Adrenal gland (tissue), 9 donors: ENCODE measurements at regions not wholly inside any gene's neighbourhood (a gene's known extent, or its start where the extent isn't known, plus 50 kb on each side); places are given as distances from the start of the nearest gene placed in this dataset.

ENCODE experiments used
- DNase-seq, 7 donors: peaks; one replicate each; pipeline ENCODE4 v3.0.0-alpha.2; 2019 to 2020
- H3K27ac ChIP-seq, 5 donors: fragments of 200-600 bp; sonication (generic) in 4 of 5; 1 replicate in 3 of 5; 2 replicates in 2 of 5; pipeline versions ENCODE4 v1.5.1 to v1.8.0; 2016 to 2020; ENCODE audit warnings: mild to moderate bottlenecking in 1 of 5
- H3K27me3 ChIP-seq: fragments of 200-600 bp; 2 replicates; pipeline ENCODE4 v1.8.0; 2021
- H3K36me3 ChIP-seq, 2 donors: fragments of 200-600 bp; replicated peaks in 1 of 2; 1 replicate in 1 of 2; 2 replicates in 1 of 2; pipeline versions ENCODE4 v1.5.1 to v1.8.0; 2018 to 2022
- H3K4me1 ChIP-seq, 2 donors: fragments of 200-600 bp; replicated peaks in 1 of 2; 1 replicate in 1 of 2; 2 replicates in 1 of 2; pipeline versions ENCODE4 v1.5.1 to v1.8.0; 2018 to 2021
- H3K4me3 ChIP-seq, 4 donors: fragments of 200-600 bp; sonication (generic) in 3 of 4; one replicate each; pipeline ENCODE4 v1.5.1; 2016 to 2018
- H3K9me3 ChIP-seq, 3 donors: fragments of 200-600 bp; sonication (generic) in 1 of 3; replicated peaks in 1 of 3; 1 replicate in 2 of 3; 2 replicates in 1 of 3; pipeline versions ENCODE4 v1.5.1 to v1.8.0; 2016 to 2021
- POLR2A ChIP-seq, 2 donors: fragments of 450-650 bp; IDR thresholded peaks; one replicate each; pipeline ENCODE4 v1.6.1; 2017; ENCODE audit warnings: antibody characterized with exemption in 2 of 2, mild to moderate bottlenecking in 2 of 2, moderate library complexity in 1 of 2
- WGBS, 4 donors: extraction: QIAGEN DNeasy Blood & Tissue Kit in 2 of 4; methylation state at CpG; one replicate each; pipeline versions ENCODE4 v1.1.5 to v1.1.7; 2013 to 2017; 5-methylcytosine and 5-hydroxymethylcytosine counted together
- intact Hi-C, 2 donors: fragments of 100-400 bp; cut with DNase I; formaldehyde crosslinking; loops; one replicate each; pipeline versions ENCODE4 v1.14.1 to v1.15.0; 2022 to 2023
- TF ChIP-seq, protein P1 (sequence below), 6 experiments: fragments of 450-650 bp in 4 of 6; fragments of 200-600 bp in 2 of 6; sonication (generic) in 1 of 6; IDR thresholded peaks; 1 replicate in 5 of 6; 2 replicates in 1 of 6; pipeline versions ENCODE4 v1.5.1 to v1.8.0; 2016 to 2021; ENCODE audit warnings: antibody characterized with exemption in 6 of 6, mild to moderate bottlenecking in 2 of 6, moderate library complexity in 1 of 6
- donor health status: healthy with polysubstance abuse.
- donor health status: Bipolar disorder and iron deficiency.
- donor health status: DM: yes; HTN: yes; CAD: no.
- donor health status: DM: no; HTN: no; CAD: no.
- donor health status: DM: no; HTN: no; CAD: no.

DNA sequence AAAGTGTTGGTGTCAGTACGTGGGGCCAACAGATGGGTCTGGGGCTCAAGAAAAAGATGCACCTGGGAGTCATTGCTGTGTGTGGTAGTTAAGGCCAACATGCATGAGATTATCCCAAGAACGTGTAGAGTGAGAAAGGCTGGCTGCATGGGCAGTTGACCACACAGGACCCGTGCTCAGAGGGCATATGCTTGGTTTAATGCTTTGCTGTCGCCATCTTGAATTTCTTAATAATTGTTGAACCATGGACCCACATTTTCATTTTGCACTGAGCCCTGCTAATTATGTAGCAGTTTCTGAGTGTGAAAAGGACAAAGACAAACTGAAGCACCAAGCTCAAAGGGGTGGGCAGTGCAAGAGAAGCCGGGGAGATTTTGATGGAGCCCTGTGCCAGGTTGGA lies 148.1 kb downstream of the CYP26B1 start:
- TF ChIP-seq, protein P1, sequence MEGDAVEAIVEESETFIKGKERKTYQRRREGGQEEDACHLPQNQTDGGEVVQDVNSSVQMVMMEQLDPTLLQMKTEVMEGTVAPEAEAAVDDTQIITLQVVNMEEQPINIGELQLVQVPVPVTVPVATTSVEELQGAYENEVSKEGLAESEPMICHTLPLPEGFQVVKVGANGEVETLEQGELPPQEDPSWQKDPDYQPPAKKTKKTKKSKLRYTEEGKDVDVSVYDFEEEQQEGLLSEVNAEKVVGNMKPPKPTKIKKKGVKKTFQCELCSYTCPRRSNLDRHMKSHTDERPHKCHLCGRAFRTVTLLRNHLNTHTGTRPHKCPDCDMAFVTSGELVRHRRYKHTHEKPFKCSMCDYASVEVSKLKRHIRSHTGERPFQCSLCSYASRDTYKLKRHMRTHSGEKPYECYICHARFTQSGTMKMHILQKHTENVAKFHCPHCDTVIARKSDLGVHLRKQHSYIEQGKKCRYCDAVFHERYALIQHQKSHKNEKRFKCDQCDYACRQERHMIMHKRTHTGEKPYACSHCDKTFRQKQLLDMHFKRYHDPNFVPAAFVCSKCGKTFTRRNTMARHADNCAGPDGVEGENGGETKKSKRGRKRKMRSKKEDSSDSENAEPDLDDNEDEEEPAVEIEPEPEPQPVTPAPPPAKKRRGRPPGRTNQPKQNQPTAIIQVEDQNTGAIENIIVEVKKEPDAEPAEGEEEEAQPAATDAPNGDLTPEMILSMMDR (IDR thresholded peaks at IDR 0.05) = no peak
- TF ChIP-seq POLR2A (IDR thresholded peaks at IDR 0.05) = no peak
- Histone ChIP-seq H3K4me1 (no peaks in the 10 kb centered on the region), H3K9me3 (no peaks in the 10 kb centered on the region), H3K27ac (no peak overlapping the region), H3K27me3 (no peaks in the 10 kb centered on the region), H3K36me3 (no peaks in the 10 kb centered on the region), H3K4me3 (no peak overlapping the region)
- WGBS, 4 donors = 80 to 86% (median 86%) methylated on average over 5 of the region's 5 CpGs
- intact Hi-C loops = no loop called here
- DNase-seq = no peak

DNA sequence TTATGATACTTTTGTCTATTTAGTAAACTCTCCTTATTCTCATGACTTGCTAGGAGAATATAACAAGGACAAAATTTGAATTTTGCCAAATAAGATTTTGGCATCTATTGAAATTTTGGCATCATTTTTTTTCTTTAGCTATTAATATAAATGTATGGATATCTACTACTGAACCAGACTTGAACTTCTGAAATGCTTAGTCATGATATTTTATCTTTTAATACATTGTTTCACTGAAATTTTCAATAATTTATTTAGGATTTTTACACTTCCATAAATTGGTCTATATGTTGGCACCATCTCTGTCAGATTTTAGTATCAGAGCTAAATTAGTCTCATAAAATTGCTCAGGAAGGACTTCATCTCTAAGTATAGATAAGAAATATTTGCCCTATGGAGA lies 149.8 kb downstream of the CYP26B1 start:
- Histone ChIP-seq H3K27ac (no peak overlapping the region), H3K4me1 (no peaks in the 10 kb centered on the region), H3K27me3 (no peaks in the 10 kb centered on the region), H3K4me3 (no peak overlapping the region), H3K9me3 (no peaks in the 10 kb centered on the region), H3K36me3 (no peaks in the 10 kb centered on the region)
- no peak for DNase-seq
- no peak for TF ChIP-seq POLR2A (IDR thresholded peaks at IDR 0.05)
- TF ChIP-seq, protein P1 (IDR thresholded peaks at IDR 0.05) = no peak
- intact Hi-C loops = no loop called here

DNA sequence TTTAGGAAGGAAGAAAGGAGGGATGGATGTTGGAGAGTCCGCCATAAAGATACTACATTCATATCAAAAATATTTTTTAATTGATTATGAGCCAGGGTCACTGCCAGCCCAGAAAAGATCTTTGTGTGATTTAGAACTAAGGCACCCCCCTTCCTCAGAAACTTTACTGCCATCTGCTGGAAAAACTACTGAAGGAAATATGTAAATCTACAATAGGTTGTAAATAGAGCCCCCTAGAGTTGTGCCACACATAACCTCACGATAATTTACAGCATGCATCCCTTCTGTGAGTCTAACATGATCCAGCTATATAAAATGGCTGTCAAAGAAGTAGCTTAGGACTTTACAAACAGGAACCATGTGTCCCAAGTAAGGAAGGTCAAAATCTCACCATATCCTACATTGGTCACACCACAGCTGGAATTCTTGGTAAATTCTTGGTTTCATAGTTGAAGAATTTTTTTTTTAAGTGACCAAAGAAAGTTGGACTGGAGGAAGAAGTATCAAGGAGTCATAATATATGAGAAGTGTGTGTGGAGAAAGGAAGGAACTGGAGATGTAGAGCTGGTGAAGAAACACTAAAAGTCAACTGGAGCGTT lies 152.5 kb downstream of the CYP26B1 start:
- TF ChIP-seq, protein P1 (IDR thresholded peaks at IDR 0.05) = peak in 5 of 6 experiments; percentile 34 to 49 (median 42)
- no peak for TF ChIP-seq POLR2A (IDR thresholded peaks at IDR 0.05)
- Histone ChIP-seq H3K36me3 (no peaks in the 10 kb centered on the region), H3K27ac (no peak overlapping the region), H3K4me3 (no peak overlapping the region), H3K27me3 (no peaks in the 10 kb centered on the region), H3K4me1 (no peaks in the 10 kb centered on the region), H3K9me3 (no peaks in the 10 kb centered on the region)
- 68 to 77% (median 71%) methylated on average over 3 of the region's 3 CpGs for WGBS, 4 donors
- intact Hi-C loops = no loop called here
- no peak for DNase-seq

DNA sequence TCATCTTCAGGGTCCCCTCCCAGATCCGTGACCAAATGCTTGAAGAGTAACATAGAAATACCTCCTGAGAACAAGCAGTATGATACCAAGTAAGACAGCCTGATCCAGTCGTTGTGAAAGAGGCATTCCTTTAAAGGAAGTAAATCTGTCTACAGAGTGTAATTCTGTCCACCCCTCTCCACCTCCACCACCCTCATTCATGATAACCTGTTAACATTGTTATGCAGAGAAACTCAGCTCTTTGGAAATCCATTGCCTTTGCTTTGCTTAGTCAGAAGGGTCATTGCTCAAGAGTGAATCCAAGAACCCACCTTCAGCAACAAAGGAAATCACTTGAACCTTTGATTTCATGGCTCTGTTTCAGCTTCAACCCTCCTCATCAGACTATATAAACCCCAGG lies 155.6 kb downstream of the CYP26B1 start:
- no peaks in the 10 kb centered on the region for H3K27me3 ChIP-seq
- no peaks in the 10 kb centered on the region for H3K4me1 ChIP-seq
- 53 to 59% (median 58%) methylated on average over 2 of the region's 2 CpGs for WGBS, 4 donors
- H3K4me3 ChIP-seq = no peak overlapping the region
- intact Hi-C loops = loop anchor here in 1 of 2 donors (5.0 kb wide), 1 partner anchor 190 kb away; no protein-coding TSS in a partner anchor
- no peaks in the 10 kb centered on the region for H3K36me3 ChIP-seq
- no peaks in the 10 kb centered on the region for H3K9me3 ChIP-seq
- no peak for DNase-seq
- H3K27ac ChIP-seq = no peak overlapping the region
- no peak for TF ChIP-seq POLR2A (IDR thresholded peaks at IDR 0.05)
- TF ChIP-seq, protein P1 (IDR thresholded peaks at IDR 0.05) = no peak
